Mesothelial cell of epicardium (in vitro differentiated cells): ENCODE measurements at regions not wholly inside any gene's neighbourhood (a gene's known extent, or its start where the extent isn't known, plus 50 kb on each side); places are given as distances from the start of the nearest gene placed in this dataset.
"Not testable (repeated sequence)": the region's sequence is repeated elsewhere in the genome, so short reads cannot be mapped to it uniquely, and the experiment has no call there.

Experiments used
- DNase-seq, 2 experiments: peaks; one replicate each; pipeline ENCODE4 v3.0.0; 2021; ENCODE audit warnings: low spot score in 2 of 2; ENCODE audit not compliant: unreplicated experiment in 2 of 2
- H3K27ac Mint-ChIP-seq: 2 replicates; pipeline ENCODE4 v1.8.0; 2021; ENCODE audit warnings: mixed read lengths
- H3K27me3 Mint-ChIP-seq: 2 replicates; pipeline ENCODE4 v1.8.0; 2021; ENCODE audit warnings: low read depth, mixed read lengths
- H3K36me3 Mint-ChIP-seq: 2 replicates; pipeline ENCODE4 v1.8.0; 2021; ENCODE audit warnings: mixed read lengths
- H3K4me1 Mint-ChIP-seq: 2 replicates; pipeline ENCODE4 v1.8.0; 2021; ENCODE audit warnings: mixed read lengths
- H3K4me3 Mint-ChIP-seq: 2 replicates; pipeline ENCODE4 v1.8.0; 2021; ENCODE audit warnings: mild to moderate bottlenecking, moderate library complexity, mixed read lengths
- H3K9me3 Mint-ChIP-seq: 2 replicates; pipeline ENCODE4 v1.8.0; 2021; ENCODE audit warnings: mixed read lengths
- TF ChIP-seq, protein P1 (sequence below): fragments of 200-600 bp; sonication (generic); IDR thresholded peaks from one replicate; pipeline ENCODE4 v1.5.0; 2021; ENCODE audit warnings: antibody characterized with exemption; ENCODE audit not compliant: unreplicated experiment

DNA sequence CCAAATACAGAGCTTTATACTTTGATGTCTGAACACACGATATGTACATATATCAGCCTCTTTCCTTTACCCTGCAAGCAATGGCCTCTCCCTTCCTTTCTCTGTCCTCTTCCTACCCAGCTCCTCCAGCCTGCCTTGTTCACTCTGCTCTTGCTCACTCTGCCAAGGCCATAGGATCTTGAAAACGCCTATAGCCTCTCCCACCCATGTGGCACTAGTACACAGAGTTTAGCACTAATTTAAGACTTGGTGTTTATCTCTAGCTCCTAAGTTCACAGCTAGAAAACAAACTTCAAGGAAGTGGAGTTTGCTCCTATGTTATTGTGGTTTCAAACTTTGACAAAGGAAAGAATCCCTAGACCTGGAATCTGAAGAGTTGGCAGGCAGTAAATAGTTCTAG lies 225.0 kb upstream of the RUNX1 start:
- no peaks in the 10 kb centered on the region for H3K27me3 Mint-ChIP-seq
- H3K4me3 Mint-ChIP-seq, result no peak overlapping the region
- no peak overlapping the region for H3K27ac Mint-ChIP-seq
- DNase-seq, result no peak
- H3K4me1 Mint-ChIP-seq, result peaks cover 38% of the 10 kb centered on the region
- H3K36me3 Mint-ChIP-seq, result peaks cover 1% of the 10 kb centered on the region
- TF ChIP-seq, protein P1, sequence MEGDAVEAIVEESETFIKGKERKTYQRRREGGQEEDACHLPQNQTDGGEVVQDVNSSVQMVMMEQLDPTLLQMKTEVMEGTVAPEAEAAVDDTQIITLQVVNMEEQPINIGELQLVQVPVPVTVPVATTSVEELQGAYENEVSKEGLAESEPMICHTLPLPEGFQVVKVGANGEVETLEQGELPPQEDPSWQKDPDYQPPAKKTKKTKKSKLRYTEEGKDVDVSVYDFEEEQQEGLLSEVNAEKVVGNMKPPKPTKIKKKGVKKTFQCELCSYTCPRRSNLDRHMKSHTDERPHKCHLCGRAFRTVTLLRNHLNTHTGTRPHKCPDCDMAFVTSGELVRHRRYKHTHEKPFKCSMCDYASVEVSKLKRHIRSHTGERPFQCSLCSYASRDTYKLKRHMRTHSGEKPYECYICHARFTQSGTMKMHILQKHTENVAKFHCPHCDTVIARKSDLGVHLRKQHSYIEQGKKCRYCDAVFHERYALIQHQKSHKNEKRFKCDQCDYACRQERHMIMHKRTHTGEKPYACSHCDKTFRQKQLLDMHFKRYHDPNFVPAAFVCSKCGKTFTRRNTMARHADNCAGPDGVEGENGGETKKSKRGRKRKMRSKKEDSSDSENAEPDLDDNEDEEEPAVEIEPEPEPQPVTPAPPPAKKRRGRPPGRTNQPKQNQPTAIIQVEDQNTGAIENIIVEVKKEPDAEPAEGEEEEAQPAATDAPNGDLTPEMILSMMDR, result no peak
- H3K9me3 Mint-ChIP-seq, result peaks cover 15% of the 10 kb centered on the region

DNA sequence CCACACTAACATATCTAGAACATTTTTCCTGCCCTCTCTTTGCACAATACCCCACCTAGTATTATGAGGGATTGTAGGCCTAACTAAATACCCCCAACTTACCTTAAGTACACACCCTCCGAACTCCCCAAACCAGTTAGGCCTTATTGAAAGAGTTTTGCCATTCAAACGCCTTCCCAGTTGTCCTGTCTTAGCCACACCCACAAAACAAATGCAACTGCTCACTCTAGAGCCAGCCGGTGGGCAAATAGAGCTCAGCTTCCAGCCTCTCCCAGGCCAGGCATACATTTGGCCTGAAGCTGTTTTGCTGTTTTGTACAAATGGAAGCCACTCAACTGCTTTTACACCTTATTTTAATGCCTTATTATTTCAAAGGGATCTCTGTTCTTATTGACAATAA lies 224.2 kb upstream of the RUNX1 start:
- Mint-ChIP-seq H3K9me3 (peaks cover 10% of the 10 kb centered on the region), H3K27ac (peak overlapping the region; percentile 49), H3K4me1 (peaks cover 38% of the 10 kb centered on the region), H3K27me3 (no peaks in the 10 kb centered on the region), H3K36me3 (peaks cover 1% of the 10 kb centered on the region), H3K4me3 (no peak overlapping the region)
- DNase-seq, result no peak
- TF ChIP-seq, protein P1, result no peak

DNA sequence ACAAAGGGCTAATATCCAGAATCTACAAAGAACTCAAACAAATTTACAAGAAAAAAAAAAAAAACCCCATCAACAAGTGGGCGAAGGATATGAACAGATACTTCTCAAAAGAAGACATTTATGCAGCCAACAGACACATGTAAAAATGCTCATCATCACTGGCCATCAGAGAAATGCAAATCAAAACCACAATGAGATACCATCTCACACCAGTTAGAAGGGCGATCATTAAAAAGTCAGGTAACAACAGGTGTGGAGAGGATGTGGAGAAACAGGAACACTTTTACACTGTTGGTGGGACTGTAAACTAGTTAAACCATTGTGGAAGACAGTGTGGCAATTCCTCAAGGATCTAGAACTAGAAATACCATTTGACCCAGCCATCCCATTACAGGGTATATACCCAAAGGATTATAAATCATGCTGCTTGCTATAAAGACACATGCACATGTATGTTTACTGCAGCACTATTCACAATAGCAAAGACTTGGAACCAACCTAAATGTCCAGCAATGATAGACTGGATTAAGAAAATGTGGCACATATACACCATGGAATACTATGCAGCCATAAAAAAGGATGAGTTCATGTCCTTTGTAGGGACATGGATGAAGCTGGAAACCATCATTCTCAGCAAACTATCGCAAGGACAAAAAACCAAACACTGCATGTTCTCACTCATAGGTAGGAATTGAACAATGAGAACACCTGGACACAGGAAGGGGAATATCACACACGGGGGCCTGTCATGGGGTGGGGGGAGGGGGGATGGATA lies 222.4 kb upstream of the RUNX1 start:
- not testable (repeated sequence) for DNase-seq, H3K36me3 Mint-ChIP-seq, H3K4me3 Mint-ChIP-seq, H3K9me3 Mint-ChIP-seq, H3K27me3 Mint-ChIP-seq, H3K27ac Mint-ChIP-seq
- peaks cover 30% of the 10 kb centered on the region for H3K4me1 Mint-ChIP-seq

DNA sequence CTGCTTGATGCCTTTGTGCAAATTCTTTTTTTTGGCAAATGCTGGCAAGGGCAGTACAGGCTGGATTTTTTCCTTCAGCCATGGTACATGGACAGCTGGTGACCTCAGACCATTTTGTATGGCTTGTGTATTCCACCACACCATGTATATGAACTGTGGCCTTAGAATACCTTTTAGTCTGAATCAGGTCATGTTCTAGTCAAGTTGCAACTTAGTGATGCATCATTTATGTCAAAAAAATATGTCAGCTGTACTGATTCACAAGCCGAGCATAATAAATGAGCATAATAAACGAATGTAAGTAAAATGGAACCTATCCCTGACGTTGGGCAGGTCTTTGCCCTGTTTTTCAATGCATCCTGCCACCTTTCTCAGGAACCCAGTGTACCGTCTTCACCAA lies 219.7 kb upstream of the RUNX1 start:
- H3K36me3 Mint-ChIP-seq, result no peaks in the 10 kb centered on the region
- no peak for DNase-seq
- peaks cover 7% of the 10 kb centered on the region for H3K9me3 Mint-ChIP-seq
- H3K27me3 Mint-ChIP-seq, result no peaks in the 10 kb centered on the region
- H3K27ac Mint-ChIP-seq, result no peak overlapping the region
- TF ChIP-seq, protein P1, result no peak
- H3K4me1 Mint-ChIP-seq, result peaks cover 10% of the 10 kb centered on the region
- no peak overlapping the region for H3K4me3 Mint-ChIP-seq

DNA sequence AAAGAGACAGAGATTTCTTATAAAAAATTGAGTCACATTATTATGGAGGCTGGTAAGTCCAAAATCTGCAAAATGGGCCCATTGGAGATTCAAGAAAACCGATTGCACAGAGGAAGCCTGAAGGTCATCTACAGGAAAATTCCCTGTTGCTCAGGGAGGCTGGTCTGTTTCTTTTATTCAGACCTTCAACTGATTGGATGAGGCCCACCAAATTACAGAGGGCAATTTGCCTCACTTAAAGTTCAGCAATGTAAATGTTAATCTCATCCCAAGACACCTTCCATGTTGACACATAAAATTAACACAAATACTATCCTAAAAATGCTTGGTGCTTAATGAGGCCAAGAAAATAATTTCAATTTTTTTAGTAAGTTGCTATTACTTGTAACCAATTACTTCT lies 219.2 kb upstream of the RUNX1 start:
- H3K9me3 Mint-ChIP-seq, result peaks cover 7% of the 10 kb centered on the region
- no peaks in the 10 kb centered on the region for H3K27me3 Mint-ChIP-seq
- TF ChIP-seq, protein P1, result no peak
- H3K36me3 Mint-ChIP-seq, result no peaks in the 10 kb centered on the region
- H3K27ac Mint-ChIP-seq, result no peak overlapping the region
- no peak for DNase-seq
- H3K4me3 Mint-ChIP-seq, result no peak overlapping the region
- H3K4me1 Mint-ChIP-seq, result peaks cover 6% of the 10 kb centered on the region

DNA sequence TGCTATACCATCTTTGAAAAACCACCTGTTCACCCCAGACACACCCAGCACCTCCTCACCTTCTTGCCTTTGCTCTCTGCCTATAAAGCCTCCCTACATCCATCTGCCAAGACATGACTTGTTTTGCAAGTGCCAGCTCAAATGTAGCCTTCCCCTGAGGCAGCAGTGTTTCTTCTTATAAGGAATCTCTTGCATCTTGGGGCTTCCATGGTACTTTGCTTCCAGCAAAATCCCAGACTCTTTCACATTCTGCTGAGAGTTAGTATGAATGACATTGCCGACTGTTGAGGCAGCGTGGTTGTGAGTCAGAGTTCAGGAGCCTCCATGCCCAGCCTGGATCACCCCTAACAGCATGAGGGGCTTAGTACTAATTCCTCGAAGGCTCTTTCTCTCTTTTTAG lies 217.4 kb upstream of the RUNX1 start:
- DNase-seq, result no peak
- Mint-ChIP-seq H3K36me3 (no peaks in the 10 kb centered on the region), H3K4me1 (peaks cover 5% of the 10 kb centered on the region), H3K4me3 (no peak overlapping the region), H3K27me3 (no peaks in the 10 kb centered on the region), H3K9me3 (no peaks in the 10 kb centered on the region), H3K27ac (no peak overlapping the region)
- TF ChIP-seq, protein P1, result no peak
